DMS114 treated with DMSO at 0.1 percent for 48 hours (cell line): ENCODE measurements at regions not wholly inside any gene's neighbourhood (a gene's known extent, or its start where the extent isn't known, plus 50 kb on each side); places are given as distances from the start of the nearest gene placed in this dataset.
"Not testable (repeated sequence)": the region's sequence is repeated elsewhere in the genome, so short reads cannot be mapped to it uniquely, and the experiment has no call there.

Source experiments
- DNase-seq: peaks from one replicate; lab custom pipeline; 2025; ENCODE audit not compliant: unreplicated experiment; lab: John Stamatoyannopoulos, UW

GRCh38 chr3:38966811-38967692 lies 84.7 kb downstream of the SCN11A start:
- DNase-seq = no peak

GRCh38 chr3:38964646-38965045 lies 87.1 kb downstream of the SCN11A start:
- no peak for DNase-seq

- DNase-seq = no peak
Measured at GRCh38 chr3:38964204-38964603, 87.5 kb downstream of the SCN11A start.

GRCh38 chr3:38960953-38961622 lies 90.7 kb downstream of the SCN11A start:
- DNase-seq = no peak

GRCh38 chr3:38960042-38960622 lies 91.6 kb downstream of the SCN11A start:
- no peak for DNase-seq

GRCh38 chr3:38958026-38958720 lies 93.6 kb downstream of the SCN11A start:
- no peak for DNase-seq

GRCh38 chr3:38957296-38957695 lies 94.4 kb downstream of the SCN11A start:
- DNase-seq = no peak

DNA sequence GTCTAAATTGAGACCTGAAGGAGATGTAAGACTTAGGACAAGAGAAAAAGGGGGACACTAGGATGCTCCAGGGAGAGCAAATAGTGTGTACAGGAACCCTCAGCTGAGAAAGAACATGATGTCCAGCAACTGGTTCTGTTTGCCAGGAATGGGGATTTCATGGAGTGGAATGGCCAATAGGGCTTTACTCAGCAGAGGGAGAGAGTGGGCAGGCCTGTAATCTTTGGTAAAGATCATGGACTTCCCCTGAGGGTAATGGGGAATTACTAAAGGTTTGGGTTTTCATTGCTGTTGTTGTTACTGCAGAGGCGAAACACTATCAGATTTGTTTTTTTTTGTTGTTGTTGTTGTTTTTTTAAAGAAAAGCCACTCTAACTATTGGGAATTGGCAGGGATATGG lies 99.0 kb downstream of the SCN11A start:
- DNase-seq = no peak

- not testable (repeated sequence) for DNase-seq
Measured at GRCh38 chr3:38951167-38951566, 100.6 kb downstream of the SCN11A start.

- no peak for DNase-seq
Measured at GRCh38 chr3:38950581-38950980, 101.2 kb downstream of the SCN11A start.

GRCh38 chr3:38949994-38950393 lies 101.8 kb downstream of the SCN11A start:
- no peak for DNase-seq

DNA sequence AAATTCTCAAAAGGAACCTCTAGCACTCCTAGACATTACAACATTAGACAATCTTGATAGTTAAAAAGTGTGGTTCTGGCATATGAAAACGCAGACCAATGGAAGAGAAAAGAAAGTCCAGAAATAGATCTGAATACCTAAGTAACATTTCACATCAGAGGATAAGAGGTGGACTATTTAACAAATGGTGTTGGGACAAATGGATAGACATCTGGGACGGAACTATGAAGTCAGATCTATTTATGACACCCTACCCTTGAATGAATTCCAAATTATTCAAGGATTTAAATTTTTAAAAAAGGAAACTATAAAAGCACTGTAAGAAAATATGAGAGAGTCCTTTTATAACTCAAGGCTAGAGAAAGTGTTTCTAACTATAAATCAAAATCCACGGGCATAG lies 111.3 kb downstream of the SCN11A start:
- no peak for DNase-seq

GRCh38 chr3:38925351-38925750 lies 109.3 kb upstream of the SCN10A start:
- DNase-seq = no peak

- DNase-seq = no peak
Measured at GRCh38 chr3:38916706-38917105, 100.7 kb upstream of the SCN10A start.

GRCh38 chr3:38907426-38907825 lies 91.4 kb upstream of the SCN10A start:
- no peak for DNase-seq

DNA sequence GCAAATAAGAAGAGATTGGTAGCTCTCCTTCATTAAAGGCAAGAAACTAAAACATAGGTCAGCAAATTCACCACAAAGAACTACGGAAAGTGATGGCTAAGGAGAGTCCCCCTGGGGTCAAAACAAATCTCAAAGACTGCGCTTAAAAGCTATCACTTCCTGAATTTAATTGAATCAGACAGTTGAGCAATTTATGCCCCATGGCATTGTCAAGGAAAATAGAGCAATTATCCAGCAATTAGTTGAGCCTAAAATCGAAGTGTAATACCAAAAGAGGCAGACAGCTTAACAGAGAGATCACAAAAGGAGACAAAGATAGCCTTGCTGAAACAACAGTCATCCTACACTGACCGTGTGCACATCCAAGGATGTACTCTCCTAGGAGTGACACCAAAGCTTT lies 74.4 kb upstream of the SCN10A start:
- no peak for DNase-seq

- no peak for DNase-seq
Measured at GRCh38 chr3:38878646-38879045, 62.6 kb upstream of the SCN10A start.
